Esophagus squamous epithelium (tissue), 5 donors: ENCODE measurements at regions not wholly inside any gene's neighbourhood (a gene's known extent, or its start where the extent isn't known, plus 50 kb on each side); places are given as distances from the start of the nearest gene placed in this dataset.

Experiments
- DNase-seq: peaks from one replicate; lab custom pipeline; 2025; lab: John Stamatoyannopoulos, UW
- H3K27ac ChIP-seq, 4 donors: fragments of 200-600 bp; sonication (generic); one replicate each; pipeline ENCODE4 v1.5.1; 2016 to 2019; ENCODE audit warnings: mild to moderate bottlenecking in 1 of 4
- H3K27me3 ChIP-seq, 4 donors: fragments of 200-600 bp; sonication (generic); 1 replicate in 3 of 4; 2 replicates in 1 of 4; pipeline versions ENCODE4 v1.5.1 to v1.6.0; 2017 to 2021; ENCODE audit warnings: antibody characterized with exemption in 1 of 4
- H3K36me3 ChIP-seq, 3 donors: fragments of 200-600 bp; sonication (generic); one replicate each; pipeline ENCODE4 v1.5.1; 2016 to 2019
- H3K4me1 ChIP-seq, 3 donors: fragments of 200-600 bp; sonication (generic); one replicate each; pipeline ENCODE4 v1.5.1; 2017 to 2019
- H3K4me3 ChIP-seq, 4 donors: fragments of 200-600 bp; sonication (generic); 1 replicate in 3 of 4; 2 replicates in 1 of 4; pipeline ENCODE4 v1.5.1; 2016 to 2019; ENCODE audit warnings: mild to moderate bottlenecking in 2 of 4, moderate library complexity in 1 of 4
- H3K9me3 ChIP-seq, 3 donors: fragments of 200-600 bp; sonication (generic); one replicate each; pipeline ENCODE4 v1.5.1; 2016 to 2019
- POLR2A ChIP-seq, 4 donors: fragments of 450-650 bp; IDR thresholded peaks; one replicate each; pipeline ENCODE4 v1.6.1; 2017; ENCODE audit warnings: antibody characterized with exemption in 4 of 4, mild to moderate bottlenecking in 4 of 4, moderate library complexity in 3 of 4
- whole genome bisulfite sequencing, 2 donors: methylation state at CpG; one replicate each; pipeline ENCODE4 v1.1.5; 2018; 5-methylcytosine and 5-hydroxymethylcytosine counted together
- intact Hi-C: fragments of 100-400 bp; cut with DNase I; formaldehyde crosslinking; loops from one replicate; pipeline ENCODE4 v1.15.0; 2022
- TF ChIP-seq, protein P1 (sequence below), 6 experiments: fragments of 450-650 bp in 4 of 6; fragments of 200-600 bp in 2 of 6; sonication (generic) in 2 of 6; IDR thresholded peaks; one replicate each; pipeline ENCODE4 v1.5.1; 2016 to 2019; ENCODE audit warnings: antibody characterized with exemption in 6 of 6, mild to moderate bottlenecking in 4 of 6, moderate library complexity in 4 of 6
- donor health status: DM: yes; HTN: yes; CAD: no.

DNA sequence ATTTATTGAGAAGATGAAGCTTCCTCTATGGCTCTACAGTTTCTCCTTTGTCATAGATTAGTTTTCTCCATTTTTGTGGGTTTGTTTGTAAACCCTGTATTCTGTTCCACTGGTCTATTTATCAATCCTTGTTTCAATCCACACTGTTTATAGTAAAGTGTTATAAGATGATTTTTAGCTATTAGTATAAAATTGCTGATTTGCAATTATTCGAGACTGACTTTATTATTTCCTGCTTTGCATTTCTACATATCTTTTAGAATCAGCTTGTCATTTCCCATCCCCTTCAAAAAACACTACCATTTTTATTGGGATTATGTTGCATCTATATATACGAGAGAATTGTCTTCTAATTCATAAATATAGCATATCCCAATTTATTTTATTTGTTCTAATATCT, 325.9 kb upstream of the EPHA7 start:
- intact Hi-C loops: no loop called here
- Histone ChIP-seq H3K27ac (no peak overlapping the region), H3K4me3 (no peak overlapping the region), H3K9me3 (no peaks in the 10 kb centered on the region), H3K36me3 (no peaks in the 10 kb centered on the region), H3K4me1 (no peaks in the 10 kb centered on the region), H3K27me3 (no peaks in the 10 kb centered on the region)
- DNase-seq: no peak
- WGBS, 2 donors: 55 to 66% methylated on average over 2 of the region's 2 CpGs
- TF ChIP-seq POLR2A (IDR thresholded peaks at IDR 0.05): no peak
- TF ChIP-seq, protein P1, sequence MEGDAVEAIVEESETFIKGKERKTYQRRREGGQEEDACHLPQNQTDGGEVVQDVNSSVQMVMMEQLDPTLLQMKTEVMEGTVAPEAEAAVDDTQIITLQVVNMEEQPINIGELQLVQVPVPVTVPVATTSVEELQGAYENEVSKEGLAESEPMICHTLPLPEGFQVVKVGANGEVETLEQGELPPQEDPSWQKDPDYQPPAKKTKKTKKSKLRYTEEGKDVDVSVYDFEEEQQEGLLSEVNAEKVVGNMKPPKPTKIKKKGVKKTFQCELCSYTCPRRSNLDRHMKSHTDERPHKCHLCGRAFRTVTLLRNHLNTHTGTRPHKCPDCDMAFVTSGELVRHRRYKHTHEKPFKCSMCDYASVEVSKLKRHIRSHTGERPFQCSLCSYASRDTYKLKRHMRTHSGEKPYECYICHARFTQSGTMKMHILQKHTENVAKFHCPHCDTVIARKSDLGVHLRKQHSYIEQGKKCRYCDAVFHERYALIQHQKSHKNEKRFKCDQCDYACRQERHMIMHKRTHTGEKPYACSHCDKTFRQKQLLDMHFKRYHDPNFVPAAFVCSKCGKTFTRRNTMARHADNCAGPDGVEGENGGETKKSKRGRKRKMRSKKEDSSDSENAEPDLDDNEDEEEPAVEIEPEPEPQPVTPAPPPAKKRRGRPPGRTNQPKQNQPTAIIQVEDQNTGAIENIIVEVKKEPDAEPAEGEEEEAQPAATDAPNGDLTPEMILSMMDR (IDR thresholded peaks at IDR 0.05): no peak

DNA sequence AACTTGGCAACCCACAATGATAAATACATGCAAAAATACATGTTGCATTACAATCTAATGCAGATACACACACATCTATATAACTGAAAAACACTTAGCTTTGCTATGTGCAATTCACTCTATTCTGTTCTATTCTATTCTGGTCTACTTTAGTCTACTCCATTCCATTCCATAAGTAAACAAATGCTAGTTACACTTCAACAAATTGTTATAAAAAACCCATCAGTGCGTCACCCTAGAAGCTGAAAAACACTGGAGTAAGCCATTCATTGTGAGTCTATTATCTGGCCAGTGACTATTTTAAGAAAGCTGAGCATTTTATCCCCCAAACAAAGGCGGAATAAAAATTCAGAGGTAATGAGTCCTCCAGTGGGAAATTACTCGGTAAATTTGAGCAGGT, 315.7 kb upstream of the EPHA7 start:
- WGBS, 2 donors: 52 to 58% methylated on average over 3 of the region's 3 CpGs
- no peak for TF ChIP-seq POLR2A (IDR thresholded peaks at IDR 0.05)
- TF ChIP-seq, protein P1 (IDR thresholded peaks at IDR 0.05): no peak
- intact Hi-C loops: no loop called here

DNA sequence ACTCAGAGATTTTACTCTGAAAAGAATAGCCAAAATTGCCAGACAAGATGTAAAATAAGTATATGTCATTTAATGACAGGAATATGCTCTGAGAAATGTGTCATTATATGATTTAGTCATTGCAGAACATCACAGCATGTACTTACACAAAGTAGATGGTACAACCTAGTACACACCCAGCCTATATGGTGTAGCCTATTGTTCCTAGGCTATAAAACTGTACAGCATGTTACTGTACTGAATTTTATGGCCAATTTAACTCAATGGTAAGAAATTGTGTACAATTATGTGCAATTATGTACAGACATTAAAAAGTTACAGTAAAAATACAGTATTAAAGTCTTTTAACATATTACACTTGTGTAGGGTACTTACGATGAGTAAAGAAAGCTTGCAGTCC, 311.9 kb upstream of the EPHA7 start:
- intact Hi-C loops: no loop called here
- H3K4me3 ChIP-seq: no peak overlapping the region
- H3K9me3 ChIP-seq: peaks cover 0 to 2% (median 0%) of the 10 kb centered on the region in 3 donors
- TF ChIP-seq, protein P1 (IDR thresholded peaks at IDR 0.05): no peak
- TF ChIP-seq POLR2A (IDR thresholded peaks at IDR 0.05): no peak
- H3K4me1 ChIP-seq: no peaks in the 10 kb centered on the region
- no peaks in the 10 kb centered on the region for H3K36me3 ChIP-seq
- no peak overlapping the region for H3K27ac ChIP-seq
- no peak for DNase-seq
- WGBS, 2 donors: 76 to 91% methylated on average over 1 of the region's 1 CpG
- H3K27me3 ChIP-seq: no peaks in the 10 kb centered on the region

More for the DNA sequence above, 315.7 kb upstream of the EPHA7 start:
- no peak for DNase-seq
- no peaks in the 10 kb centered on the region for H3K4me1 ChIP-seq
- no peak overlapping the region for H3K4me3 ChIP-seq
- no peak overlapping the region for H3K27ac ChIP-seq
- H3K9me3 ChIP-seq: peaks cover 0 to 2% (median 0%) of the 10 kb centered on the region in 3 donors
- no peaks in the 10 kb centered on the region for H3K27me3 ChIP-seq
- H3K36me3 ChIP-seq: no peaks in the 10 kb centered on the region

DNA sequence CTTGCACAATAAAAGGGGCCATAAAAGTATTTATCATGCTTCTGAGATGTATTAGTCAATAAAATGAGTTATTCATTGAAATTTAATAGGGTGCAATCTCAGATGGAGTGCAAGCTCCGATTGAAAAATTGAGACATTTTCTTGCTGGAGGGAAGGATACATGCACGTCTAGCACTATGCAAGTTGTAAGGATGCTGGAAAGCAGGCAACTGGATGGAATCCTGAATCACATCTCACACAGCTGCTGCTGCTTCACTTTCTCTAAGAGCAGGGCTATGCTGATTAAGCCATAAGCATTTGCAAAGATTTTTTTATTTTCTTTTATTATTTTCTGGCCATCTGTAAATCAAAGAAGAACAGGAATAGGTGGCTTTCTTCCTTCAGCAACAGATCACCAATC, 308.8 kb upstream of the EPHA7 start:
- no peak overlapping the region for H3K4me3 ChIP-seq
- no peaks in the 10 kb centered on the region for H3K9me3 ChIP-seq
- H3K27me3 ChIP-seq: no peaks in the 10 kb centered on the region
- DNase-seq: no peak
- TF ChIP-seq, protein P1 (IDR thresholded peaks at IDR 0.05): no peak
- TF ChIP-seq POLR2A (IDR thresholded peaks at IDR 0.05): no peak
- H3K36me3 ChIP-seq: no peaks in the 10 kb centered on the region
- H3K4me1 ChIP-seq: no peaks in the 10 kb centered on the region
- 38 to 53% methylated on average over 2 of the region's 2 CpGs for whole genome bisulfite sequencing, 2 donors
- H3K27ac ChIP-seq: no peak overlapping the region
- intact Hi-C loops: no loop called here

DNA sequence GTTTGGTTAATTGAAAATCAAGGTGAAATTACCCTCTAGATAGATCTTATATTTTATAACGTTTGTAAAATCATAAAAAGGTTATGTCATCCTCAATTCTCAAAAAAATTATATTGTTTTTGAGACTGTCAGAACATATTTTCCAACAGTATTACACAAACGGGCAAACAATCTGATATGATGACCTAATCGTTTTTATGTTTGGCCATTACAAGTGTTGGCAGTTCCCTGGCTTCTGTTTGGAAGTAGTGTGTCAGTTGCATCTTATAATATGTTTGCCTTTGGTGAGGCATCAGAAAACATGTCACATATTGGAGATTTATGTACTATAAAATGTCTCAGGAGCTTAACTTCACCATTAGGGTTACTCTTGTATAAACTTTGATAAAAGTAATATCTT, 308.1 kb upstream of the EPHA7 start:
- no peak for TF ChIP-seq POLR2A (IDR thresholded peaks at IDR 0.05)
- TF ChIP-seq, protein P1 (IDR thresholded peaks at IDR 0.05): no peak
- H3K4me1 ChIP-seq: no peaks in the 10 kb centered on the region
- no peak for DNase-seq
- 27% methylated on average over 3 of the region's 3 CpGs for WGBS, 2 donors
- intact Hi-C loops: no loop called here
- no peaks in the 10 kb centered on the region for H3K9me3 ChIP-seq
- H3K4me3 ChIP-seq: no peak overlapping the region
- H3K36me3 ChIP-seq: no peaks in the 10 kb centered on the region
- H3K27ac ChIP-seq: no peak overlapping the region
- H3K27me3 ChIP-seq: no peaks in the 10 kb centered on the region
